ENCODE measurements at regions not wholly inside any gene's neighbourhood (a gene's known extent, or its start where the extent isn't known, plus 50 kb on each side); places are given as distances from the start of the nearest gene placed in this dataset.

DNA sequence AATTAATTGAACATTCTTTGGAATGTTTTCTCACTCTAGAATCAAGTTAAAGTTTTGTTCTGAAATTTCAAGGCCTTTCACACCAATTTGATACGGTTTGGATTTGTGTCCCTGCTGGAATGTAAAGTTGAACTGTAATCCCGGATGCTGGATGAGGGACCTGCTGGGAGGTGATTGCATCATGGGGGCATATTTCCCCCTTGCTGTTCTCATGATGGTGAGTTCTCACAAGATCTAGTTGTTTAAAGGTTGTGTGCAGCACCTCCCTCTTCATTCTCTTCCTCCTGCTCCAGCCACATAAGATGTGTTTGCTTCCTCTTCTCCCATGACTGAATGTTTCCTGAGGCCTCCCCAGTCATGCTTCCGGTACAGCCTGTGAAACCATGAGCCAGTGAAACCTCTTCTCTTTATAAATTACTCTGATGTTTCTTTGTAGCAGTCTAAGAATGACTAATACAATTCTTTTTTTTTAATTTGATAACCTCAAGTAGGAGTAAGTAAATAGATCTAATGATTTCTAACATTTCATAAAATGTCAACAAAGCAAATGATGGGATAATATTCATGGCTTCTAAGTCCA is 144.2 kb upstream of the CDH7 start:
- TF ChIP-seq EZH2phosphoT487 (IDR thresholded peaks at IDR 0.05; ENCODE audit: insufficient read depth, low read depth), result no peak
- no peak for TF ChIP-seq EZH2 (IDR thresholded peaks at IDR 0.05; ENCODE audit: insufficient read depth, poor library complexity, severe bottlenecking)

Measured in GM23248 (cell line).